GM21447 (cell line): ENCODE measurements at regions not wholly inside any gene's neighbourhood (a gene's known extent, or its start where the extent isn't known, plus 50 kb on each side); places are given as distances from the start of the nearest gene placed in this dataset.
"Not testable (repeated sequence)": the region's sequence is repeated elsewhere in the genome, so short reads cannot be mapped to it uniquely, and the experiment has no call there.

ENCODE experiments used
- ATAC-seq: cut with Tn5 transposase; IDR thresholded peaks from one replicate; pipeline ENCODE4 v1.9.1; 2021; ENCODE audit not compliant: unreplicated experiment

DNA sequence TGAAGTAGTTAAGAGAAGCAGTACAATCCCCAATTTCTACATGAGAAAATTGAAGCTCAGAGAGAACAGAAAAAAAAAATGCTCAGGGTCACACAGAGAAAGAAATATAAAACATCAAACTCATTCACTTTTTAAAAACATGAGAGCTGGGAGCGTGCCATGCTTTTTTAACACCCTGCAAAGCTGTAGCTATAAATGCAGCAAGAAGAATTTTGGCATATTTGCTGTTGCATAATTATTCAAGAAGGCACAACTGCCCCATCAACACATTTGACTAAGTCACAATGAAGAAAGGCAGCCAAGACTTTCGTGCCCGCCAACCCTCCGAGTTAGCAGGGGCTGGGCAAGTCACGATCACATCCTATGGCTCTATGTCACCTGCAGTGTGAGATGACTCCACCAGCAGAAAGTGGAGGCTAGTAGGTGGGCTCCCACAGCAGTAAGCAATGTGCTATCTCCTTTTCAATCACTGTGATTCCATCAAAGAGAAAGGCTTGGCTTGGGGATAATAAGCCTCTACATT is 214.8 kb downstream of the DHX15 start:
- no peak for ATAC-seq

DNA sequence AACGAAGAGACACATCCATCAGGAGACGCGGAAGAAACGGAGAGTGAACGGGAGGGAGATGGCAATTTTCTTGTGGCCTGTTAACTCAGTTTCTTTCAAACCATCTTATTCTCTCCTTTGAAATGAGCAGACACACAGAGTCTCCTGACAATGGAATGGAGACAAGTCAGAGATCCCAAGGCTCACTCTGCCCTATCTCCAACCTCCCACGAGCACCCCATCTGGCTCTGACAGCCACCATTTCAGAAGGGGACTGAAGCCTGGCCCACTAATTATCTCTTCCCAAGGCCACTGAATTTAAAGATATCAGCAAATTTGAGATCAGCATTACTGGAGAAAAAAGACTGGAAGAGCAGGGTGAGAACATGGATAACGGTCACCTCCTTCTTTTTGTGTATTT is 215.6 kb downstream of the DHX15 start:
- ATAC-seq: no peak

DNA sequence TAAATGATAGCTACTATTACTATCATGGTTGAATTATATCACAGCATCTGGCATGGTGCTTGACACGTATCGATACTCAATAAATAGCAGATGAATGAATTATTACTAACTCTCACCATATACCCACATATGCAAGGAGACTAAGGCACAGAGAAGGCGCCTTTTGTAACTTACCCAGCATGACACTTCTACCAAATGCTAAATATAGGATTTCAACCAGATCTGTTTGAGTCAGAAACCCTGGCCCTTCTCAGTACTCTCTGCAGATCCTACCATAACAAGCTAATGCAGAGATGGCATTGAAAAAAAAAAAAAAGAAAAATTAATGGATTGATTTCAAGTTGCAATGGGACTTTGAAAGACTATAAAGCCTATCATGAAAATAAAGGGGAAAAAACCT is 219.5 kb downstream of the DHX15 start:
- no peak for ATAC-seq

DNA sequence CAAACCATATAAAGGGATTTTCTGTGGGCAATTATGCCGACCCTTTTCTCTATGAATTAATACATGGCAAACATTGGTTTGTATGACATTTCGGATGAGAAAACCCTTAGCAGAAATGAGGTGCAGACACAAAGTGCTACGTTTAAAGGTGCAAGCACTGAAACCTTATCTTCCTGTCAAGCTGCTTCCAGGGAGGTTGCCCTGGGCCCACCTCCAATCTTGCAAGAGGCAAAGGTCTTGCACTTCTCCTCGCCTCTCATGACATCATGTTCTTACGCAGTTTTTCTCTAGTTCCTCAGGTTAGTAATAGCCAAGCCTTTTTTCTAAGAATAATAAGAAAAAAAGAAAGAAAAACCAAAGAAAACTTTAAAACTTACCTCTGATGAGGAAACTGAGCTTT is 220.1 kb downstream of the DHX15 start:
- ATAC-seq: no peak

DNA sequence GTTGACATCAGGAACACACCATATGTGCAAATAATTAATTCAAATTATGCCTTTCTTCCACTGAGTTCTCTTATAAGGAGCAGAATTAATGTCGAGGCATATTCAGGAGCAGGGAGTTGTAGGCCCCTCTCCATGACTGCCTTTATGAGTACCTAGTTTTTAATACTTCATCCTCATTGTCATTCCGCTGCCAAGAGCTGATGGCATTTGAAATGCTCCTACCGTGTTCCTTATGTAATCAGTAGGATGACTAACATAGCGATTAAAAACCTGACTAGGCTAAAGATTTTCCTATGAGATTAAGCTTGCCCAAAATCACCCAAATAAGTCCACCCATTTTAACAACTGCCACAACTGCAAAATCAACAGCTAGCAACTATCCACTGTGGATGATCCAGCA is 220.6 kb downstream of the DHX15 start:
- ATAC-seq: no peak

DNA sequence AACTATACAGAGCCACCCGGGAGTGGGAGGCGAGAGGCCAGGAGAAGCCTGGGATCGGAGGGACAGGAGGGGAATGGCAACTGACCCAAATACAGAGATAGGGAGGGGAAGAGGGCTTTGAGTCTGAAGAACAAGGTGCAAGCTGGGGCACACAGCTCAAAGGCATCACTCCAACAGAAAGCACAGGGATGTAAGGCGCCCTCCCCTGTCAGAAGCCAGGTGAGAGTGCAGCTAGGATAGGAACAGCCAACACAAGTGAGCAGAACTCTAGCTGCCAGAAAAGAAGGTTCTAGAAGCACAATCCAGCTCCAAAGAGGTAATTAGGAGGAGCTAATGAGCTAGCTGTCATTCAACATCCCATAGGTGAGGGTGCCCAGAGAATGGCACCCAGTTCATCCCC is 232.2 kb downstream of the DHX15 start:
- no peak for ATAC-seq

DNA sequence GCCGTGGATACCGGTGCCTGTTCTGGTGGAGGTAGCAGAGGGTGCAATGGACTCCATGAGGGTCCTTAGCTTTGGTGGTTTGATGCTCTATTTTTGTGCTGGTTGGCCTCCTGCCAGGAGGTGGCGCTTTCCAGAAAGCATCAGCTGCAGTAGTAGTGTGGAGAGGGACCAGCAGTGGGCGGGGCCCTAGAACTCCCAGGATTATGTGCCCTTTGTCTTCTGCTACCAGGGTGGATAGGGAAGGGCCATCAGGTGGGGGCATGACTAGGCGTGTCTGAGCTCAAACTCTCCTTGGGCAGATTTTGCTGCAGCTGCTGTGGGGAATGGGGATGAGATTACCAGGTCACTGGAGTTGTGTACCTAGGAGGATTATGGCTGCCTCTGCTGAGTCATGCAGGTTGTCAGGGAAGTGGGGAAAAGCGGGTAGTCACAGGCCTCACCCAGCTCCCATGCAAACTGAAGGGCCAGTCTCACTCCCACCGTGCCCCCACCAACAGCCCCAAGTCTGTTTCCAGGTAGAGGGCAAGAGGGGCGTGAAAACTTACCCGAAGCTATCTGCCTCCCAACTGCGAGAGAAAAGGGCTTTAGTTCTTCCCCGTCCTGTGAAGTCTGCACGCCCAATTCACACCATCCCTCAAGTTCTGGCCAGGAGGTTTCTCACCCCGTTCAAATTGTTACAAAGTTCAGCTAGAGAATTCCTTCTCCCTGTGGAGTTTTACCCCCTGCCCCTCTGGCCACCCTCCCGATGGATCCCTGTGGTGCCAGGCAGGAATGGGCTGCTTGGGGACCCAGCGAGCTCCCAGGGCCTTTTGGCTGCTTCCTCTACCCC is 235.0 kb downstream of the DHX15 start:
- not testable (repeated sequence) for ATAC-seq

DNA sequence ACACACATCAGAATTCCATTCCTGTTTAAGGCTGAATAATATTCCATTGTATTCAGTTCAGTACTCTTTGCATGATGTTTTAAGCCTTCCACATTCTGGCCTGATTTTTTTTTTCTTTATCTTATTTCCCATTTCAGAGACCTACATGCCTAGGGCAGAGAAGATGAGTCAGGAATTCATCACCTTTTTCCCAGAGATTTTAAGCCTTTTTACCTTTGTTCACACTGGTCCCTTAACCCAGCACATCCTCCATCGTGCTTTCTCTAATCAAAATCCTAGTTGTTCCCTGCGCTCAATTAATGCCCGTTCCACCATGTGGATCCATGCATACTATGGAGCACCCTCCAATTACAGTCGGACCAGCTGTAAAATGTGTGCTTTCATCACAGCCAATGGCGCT is 245.1 kb downstream of the DHX15 start:
- ATAC-seq: no peak

DNA sequence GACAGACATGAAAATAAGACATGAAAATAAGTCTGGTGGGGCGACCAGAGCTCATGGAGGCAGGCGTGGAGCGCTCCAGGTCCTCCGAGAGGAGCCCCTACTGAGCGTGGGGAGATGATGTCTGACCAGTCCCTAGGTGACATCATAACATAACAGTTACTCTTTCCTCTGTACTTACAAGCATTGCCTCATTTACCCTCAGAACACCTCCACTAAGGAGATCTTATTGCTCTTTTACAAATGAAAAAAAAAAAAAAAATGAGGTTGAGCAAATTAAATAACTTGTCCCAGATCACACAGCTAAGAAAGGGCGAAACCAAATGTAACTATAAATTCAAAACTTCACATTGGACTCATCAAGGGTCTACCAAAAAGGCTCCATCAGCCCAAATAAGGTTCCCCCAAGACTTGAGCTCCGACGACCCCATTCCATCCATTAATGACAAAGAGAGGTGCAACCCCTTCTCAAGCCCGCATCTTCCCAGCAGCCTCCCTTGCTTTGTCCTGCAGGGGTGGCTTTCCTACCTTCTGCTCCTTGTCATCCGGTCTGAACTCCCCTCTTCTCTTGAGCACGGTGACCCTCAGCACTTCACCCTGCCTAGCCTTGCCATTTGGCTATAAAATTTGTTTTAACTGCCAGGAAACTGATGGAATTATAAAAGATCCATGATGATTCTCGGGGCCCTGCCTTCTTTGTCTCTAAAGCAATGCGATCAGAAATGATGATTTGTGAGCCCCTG is 246.7 kb downstream of the DHX15 start:
- ATAC-seq: no peak

DNA sequence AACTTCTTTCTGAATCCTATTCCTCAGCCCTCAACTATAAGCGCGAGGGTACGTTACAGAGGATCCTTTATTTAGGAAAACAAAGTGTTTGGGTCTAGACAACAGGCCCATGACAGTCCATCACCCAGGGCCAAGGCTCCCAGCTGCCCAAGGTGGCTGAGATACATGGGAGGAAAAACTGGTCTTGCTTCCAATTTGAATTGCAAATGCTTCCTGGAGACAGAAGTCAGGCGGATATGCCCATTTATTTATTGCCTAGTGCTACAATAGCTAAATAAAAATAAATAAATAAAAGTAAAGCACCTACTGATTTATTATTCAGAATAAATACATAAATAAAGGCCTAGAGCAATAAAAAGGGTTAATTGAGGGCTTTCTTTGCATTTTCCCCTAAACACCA is 248.7 kb downstream of the DHX15 start:
- ATAC-seq: no peak

DNA sequence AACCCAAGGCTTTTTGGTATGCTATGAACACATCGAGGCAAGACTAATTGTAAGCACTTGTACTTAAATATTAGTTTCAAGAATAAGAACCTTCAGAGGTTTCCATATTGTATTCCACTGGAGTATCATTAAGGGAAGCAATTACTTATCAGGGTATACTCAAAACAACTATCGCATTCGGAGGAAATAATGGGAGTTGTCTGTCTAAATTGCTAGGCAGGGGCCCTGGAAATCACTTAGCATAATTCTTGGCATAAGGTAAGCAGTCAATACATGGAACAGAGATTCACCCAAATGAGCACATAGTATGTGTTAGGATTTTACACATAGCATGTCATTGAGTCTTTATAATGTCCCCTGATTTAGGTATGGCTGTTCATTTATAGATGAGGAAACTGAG is 249.4 kb downstream of the DHX15 start:
- ATAC-seq: no peak

DNA sequence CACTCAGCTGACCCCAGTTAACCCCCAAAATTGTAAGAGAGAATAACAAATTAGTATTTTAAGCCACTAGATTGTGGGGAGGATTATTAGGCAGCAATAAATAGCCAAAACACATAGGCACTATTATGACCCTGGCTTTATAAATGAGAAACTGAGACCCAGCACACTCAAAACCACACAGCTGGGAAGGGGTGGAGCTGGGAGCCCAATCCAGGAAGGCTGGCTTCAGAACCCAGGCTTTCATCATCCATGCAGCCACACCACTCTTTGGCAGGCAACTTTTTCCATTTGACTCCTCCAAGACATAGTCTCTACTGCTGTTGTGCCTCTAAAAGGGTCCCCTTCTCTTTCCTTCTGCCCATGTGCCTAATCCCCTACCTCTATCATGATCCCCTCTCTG is 253.8 kb downstream of the DHX15 start:
- ATAC-seq: no peak

DNA sequence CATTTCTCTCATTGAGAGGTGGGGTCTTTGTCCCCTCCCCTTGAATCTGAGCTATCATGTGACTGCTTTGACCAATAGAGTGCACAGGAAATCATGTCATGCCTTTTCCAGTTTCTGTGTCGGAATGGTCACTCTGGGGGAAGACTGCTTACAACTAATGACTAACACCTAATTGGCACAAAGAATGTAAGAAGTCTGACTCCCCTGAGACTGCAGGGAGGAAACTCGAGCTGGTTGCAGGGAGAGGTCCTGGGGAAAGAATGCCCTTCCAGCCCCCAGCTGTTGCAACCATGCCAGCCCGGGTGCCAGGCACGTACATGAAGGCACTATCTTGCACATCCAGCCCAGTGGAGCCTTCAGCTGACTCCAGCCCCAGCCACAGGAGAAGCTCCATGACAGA is 254.2 kb downstream of the DHX15 start:
- no peak for ATAC-seq

DNA sequence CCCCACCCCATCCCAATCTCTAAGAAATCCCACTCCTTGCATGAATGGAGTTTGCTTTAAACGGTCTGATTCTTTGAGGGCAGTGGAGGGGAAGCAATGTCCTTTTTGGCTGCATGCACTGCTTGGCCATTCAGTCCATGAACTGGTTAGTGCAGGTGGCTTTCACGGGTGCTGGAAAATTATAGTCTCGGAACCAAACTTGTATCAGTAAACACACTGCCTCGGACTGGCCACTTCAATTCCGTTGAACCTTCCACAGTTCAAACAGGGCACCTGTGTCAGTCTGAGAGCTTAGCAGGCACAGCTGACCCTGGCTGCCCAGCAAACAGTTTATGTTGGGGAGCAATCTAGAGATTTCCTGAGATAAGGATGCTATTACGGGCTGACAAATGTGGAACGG is 255.6 kb downstream of the DHX15 start:
- no peak for ATAC-seq

DNA sequence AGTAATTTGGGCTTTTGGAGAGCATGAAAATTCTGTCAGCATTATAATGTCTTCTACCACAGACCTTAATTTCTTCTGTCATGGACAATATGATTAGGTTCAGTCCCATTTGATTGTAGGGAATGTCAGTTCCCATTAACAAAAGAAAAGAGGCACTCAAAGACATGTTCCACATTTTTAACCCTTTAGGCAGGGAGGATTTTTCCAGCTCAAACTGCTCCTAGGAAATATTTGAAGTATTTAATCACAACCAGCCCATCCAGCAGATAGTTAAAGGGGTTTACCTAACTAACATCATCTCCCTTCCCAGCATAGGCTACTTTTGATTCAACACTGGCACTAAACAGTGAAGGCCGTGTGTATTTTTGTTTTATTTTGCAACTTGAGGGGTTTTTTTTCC is 256.0 kb downstream of the DHX15 start:
- ATAC-seq: no peak

DNA sequence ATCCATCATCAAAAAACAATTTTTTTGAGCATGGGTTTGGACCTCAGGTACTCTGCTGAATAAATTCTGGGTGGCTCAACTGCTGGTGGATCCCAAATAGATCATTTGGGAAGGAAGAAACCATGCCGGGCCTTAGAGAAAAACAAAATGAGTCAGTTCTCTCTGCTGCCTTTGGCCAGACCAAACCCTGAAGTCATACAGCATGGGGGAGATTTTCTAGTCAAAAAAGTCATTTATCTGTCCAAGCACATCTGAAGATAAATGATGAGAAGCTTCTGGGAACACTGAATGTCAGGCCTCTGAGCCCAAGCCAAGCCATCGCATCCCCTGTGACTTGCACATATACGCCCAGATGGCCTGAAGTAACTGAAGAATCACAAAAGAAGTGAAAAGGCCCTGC is 261.4 kb downstream of the DHX15 start:
- ATAC-seq: no peak

DNA sequence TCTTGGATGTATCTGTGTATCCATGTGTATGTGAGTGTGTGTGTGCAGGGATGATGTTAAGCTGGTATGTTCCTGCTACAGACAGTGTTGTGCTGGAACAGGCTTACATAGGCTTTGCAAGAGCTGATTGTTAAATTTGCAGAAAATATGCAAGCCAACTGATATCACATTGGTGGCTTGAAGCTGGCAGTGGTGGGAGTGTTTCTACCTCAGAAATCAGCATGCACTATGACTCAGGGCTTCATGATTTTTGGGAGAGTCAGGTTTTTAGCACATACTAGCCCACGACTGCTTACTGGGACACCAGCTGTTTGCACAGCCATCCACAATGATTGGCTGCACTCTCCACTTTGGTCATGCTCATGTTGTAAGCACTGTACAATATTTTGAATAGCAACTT is 261.8 kb downstream of the DHX15 start:
- no peak for ATAC-seq

DNA sequence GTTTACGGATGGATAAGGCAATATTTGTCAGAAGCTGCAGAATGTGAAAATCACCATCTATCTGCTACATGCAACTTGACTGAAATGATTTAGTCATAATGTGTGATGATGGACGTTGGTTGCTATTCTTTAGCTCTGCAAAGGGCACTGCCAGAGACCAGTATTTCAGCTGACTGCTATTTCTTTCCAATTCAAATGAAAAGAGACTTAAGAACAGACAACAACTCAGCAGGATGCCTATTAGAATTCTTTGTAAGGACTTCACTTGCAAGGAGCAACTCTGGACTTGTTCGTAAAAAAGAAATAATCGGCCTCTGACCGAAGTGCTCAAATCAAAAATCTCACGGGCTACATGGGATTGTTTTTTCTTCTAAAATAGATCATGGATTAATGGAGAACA is 262.7 kb downstream of the DHX15 start:
- no peak for ATAC-seq

DNA sequence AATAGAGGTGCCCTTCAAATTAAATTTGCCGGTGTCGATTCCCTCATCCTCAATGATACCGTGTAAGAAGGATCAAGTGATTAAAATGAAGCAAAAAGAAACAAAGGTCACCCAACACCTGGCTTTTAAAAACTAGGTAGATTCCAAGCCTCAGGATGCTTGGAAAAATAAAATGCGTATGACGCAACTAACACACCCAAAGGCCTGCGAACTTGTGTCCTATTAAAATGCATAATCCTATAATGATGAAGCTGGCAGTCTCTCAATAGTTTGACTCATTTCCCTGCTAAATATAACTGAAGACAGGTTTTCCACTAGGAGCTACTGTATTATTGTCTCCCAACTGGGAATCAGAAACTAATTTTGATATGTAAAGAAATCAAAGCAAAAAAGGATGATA is 263.2 kb downstream of the DHX15 start:
- no peak for ATAC-seq

DNA sequence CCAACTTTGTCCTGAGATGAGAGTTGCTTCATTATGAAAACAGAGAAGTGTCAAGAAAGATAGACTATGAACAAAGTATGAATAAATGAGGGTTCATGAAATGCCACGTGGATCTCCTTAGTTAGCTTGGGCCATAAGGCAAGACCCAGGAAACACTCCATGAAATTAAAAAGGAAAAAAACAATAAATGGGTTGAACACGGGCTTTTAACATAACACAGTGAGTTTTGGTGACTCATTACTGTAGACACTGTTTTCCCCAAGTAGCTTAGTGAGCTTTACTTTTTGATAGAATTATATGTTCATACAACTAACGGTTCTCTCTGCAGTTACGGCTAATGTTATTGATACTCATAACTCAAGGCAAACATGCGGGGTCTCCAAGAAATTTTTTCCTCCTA is 265.0 kb downstream of the DHX15 start:
- ATAC-seq: no peak

DNA sequence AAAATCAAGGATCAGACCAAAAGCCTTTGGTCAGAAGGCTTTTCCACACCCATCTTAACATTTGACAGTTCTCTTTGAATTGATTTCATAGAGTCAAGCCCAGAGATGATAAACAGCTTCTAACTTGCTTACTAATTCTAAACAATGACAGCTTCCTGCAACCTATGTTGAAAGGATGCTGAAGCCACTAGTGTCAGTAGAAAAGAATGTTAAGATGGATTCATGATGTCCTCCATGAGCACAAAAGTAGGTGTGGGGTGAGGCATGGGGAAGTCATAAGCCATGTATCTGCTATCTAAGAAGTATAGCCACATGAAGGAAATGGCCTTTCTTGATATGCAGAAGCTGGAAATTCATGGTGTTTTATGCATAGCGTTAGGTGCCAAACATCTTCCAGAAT is 269.3 kb downstream of the DHX15 start:
- ATAC-seq: no peak

DNA sequence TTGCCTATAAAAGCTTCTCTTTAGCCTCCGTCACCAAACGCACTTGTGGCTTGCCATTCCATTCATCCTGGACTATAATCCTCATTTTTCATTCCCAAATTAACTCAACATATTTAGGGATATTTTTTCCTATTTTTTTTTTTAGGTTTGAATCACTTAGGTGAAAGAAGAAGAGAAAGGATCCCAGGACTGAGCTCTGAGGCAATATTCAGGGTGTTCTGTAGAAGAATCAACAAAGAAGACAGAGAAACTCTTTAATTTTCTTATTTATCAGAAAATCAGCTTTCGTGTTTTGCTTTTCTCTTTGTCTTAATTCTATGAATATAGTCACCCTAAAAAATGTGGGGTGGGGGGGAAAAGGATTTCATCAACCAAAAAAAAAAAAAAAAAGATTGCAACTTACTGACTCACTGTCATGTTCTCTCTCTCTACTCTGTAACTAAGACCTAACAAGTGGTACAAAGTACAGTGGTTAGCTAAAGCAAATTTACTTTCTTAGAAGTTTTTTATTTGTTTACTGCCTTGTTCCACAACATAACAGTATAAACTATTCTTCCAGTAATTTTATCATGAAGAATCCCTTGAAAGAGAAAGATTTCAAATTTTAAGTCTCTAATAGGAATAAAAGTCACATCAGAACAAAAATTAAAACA is 272.0 kb downstream of the DHX15 start:
- no peak for ATAC-seq
